NCI-H146 (cell line): ENCODE measurements at regions not wholly inside any gene's neighbourhood (a gene's known extent, or its start where the extent isn't known, plus 50 kb on each side); places are given as distances from the start of the nearest gene placed in this dataset.

Experiments used
- DNase-seq: peaks from one replicate; lab custom pipeline; 2025; lab: John Stamatoyannopoulos, UW

GRCh38 chr1:94644352-94644751 is 102.8 kb upstream of the F3 start:
- no peak for DNase-seq

GRCh38 chr1:94643819-94644218 is 102.3 kb upstream of the F3 start:
- DNase-seq: no peak

DNA sequence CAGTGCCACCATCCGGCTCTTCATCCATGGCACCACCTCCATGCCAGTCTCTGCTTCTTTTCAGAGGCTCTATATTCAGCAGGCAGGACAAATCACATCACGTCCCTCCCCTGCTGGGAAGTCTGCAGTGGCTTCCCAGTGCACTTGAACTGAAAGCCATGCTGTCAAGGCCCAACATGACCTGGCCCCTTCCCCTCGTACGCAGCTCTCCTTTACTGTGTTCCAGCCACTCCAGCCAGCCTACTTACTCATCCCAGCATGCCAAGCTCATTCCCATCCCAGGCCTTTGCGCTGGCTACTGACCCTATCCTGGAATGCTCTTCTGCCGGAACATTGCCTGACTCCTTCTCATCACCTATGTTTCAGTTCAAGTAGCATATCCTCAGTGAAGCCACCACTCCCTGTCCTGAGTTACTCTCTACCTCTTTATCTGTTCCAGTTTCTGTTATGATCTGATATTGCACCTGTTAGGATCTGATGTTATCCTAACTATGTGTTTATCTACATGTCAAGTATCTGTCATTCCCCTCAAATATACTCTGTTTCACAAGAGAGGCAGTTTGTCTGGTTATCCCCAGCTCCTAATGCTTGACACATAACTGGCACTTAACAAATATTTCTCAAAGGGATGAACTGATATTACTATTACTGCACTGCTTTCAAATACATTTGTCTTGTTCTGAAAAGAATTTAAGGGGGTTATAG is 101.2 kb upstream of the F3 start:
- no peak for DNase-seq

GRCh38 chr1:94641990-94642389 is 100.4 kb upstream of the F3 start:
- DNase-seq: no peak

DNA sequence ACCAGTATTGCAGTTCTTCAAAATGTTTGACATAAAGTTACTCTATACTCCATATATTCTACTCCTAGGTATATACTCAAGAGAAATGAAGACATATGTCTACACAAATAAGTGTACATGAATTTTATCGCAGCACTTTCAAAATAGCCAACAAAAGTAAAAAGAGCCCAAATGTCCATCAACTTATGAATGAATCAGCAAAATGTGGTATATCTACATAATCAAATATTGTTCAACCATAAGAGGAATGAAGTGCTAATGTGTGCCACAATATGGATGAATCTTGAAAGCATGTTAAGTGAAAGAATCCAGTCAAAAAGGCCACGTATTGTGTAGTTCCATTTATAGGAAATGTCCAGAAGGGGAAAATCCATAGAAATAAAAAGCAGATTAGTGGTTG is 98.6 kb upstream of the F3 start:
- DNase-seq: no peak

DNA sequence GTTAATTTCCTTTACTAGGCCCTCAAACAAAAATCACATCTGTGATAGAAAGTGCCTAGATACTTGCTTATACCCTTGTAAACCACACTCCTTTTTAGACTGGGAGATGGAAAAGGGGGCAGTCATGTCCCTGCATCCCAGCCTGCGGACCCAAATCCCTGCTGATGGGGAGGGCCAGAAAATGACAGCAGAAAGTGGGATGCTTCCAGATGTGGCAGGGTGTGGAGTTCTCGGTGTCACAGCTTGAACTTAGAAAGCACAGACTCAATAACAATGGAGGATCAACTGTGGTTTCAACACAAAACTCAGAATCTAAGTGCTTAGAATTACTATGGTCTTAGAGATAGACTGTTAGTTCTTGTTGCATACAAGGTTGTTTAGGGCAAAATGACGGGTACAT is 95.6 kb upstream of the F3 start:
- no peak for DNase-seq

- no peak for DNase-seq
Observed at GRCh38 chr1:94636624-94637023, 95.1 kb upstream of the F3 start.

GRCh38 chr1:94636100-94636499 is 94.5 kb upstream of the F3 start:
- DNase-seq: no peak

DNA sequence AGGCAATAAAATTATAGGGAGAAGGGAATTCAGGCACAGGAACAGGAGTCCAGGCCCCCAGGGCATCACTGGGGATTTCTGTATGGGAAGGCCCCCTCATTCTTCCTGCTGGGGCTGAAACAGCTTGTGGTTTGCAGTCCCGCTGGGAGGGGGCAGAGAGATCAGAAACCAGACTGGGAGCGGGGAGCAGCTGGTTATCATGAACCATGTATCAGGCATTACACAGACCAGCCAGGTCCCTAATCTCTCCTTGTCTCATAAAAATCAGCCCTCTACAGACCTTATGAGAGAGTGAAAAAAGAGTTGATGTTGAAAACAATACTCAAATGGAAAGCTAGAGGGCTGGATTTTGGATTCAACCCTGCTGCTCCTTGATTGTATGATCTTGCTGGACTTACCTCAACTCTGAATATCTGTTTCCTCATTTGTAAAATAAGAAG is 93.4 kb upstream of the F3 start:
- DNase-seq: peak; percentile 65

GRCh38 chr1:94633051-94633450 is 91.5 kb upstream of the F3 start:
- no peak for DNase-seq

DNA sequence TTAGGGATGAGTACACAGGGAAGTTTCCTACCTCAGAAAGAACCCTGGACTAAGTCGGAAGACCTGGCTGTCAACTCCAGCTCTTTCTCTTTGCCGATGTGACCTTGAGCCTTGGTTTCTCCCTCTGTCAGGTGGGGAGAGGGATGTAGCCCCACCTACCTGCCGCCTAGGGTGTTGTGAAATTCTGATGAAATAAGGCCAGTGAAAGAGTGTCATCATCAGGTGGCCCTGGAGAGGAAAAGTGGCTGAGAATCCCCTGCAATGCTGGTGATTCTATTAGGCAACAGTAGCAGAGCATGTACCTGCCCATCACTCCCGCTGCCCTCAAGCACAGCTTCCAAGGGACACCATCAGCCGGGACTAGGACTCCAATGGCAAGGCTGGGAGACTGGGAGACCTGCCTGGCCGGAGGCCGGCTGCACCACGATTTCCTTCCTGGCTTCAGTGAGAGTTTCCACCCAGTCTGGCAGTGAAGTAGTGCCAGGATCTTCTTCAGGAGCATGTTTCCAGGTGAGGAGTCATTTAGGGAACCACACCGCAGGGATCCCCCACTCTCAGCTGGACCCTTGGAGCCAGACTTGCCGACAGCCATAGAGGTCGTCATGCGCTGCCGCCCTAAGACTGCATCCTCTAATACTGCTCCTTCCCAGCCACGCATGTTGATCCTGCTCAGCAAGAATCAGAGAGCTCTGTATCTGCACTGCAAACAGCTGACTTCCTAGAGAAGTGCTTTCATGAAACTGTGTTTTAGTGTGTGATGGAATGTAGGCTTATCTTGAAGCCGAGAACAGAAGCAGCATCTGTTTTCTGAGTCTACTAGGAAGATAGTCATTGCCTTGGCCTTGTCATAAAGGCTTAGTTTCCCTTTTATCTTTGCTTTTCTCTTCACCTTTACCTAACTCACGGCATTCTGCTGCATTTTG is 88.0 kb upstream of the F3 start:
- DNase-seq: no peak

- no peak for DNase-seq
Observed at GRCh38 chr1:94628499-94628843, 86.9 kb upstream of the F3 start.

GRCh38 chr1:94627771-94628498 is 86.4 kb upstream of the F3 start:
- no peak for DNase-seq

DNA sequence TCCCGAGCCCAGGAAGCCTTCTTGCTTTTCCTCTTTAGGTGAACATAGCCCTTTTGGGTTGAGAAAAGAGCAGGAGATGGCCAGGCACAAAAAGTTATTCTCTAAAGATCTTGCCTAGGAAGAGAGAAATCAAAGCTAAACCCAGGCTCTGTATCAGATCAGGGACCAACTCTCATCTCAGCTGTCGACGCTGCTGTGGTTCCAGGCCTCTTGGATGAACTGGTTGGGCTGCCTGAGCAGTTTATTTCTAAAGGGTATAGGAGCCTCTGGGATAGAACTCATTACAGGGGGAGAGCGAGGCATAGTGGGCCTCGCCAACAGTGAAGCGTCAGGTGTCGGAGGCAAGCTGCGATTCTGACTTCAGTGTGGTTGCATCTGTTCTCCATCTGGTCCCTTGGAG is 82.6 kb upstream of the F3 start:
- DNase-seq: no peak

DNA sequence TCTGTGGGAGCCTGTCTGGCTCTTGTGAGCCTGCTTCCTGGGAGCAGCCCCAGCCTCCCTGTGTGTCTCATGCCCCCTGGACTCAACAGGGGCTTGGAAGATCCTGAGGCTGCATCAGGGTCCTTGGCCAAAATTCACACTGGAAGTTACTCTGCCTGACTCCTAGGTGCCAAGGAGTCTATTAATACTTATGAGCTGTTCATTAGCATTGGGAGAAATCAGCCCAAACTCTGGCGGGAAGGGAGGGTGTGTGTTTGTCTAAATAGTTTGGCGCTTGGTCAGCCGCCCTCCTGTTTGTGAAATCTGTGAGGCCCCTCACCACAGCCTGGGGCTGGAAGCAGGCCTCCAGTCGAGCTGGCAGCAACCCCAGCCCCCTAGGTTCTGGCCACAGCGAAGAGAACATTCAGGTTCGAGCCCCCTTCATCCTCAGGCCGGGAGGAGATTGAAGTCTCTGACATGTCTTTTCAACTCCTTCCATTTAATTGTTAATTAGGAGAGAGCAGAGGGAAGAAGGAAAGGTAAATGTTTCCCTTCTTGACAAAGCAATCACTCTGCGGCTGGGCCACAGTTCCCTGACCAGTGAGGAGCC is 82.1 kb upstream of the F3 start:
- DNase-seq: no peak

GRCh38 chr1:94622757-94623156 is 81.2 kb upstream of the F3 start:
- no peak for DNase-seq

DNA sequence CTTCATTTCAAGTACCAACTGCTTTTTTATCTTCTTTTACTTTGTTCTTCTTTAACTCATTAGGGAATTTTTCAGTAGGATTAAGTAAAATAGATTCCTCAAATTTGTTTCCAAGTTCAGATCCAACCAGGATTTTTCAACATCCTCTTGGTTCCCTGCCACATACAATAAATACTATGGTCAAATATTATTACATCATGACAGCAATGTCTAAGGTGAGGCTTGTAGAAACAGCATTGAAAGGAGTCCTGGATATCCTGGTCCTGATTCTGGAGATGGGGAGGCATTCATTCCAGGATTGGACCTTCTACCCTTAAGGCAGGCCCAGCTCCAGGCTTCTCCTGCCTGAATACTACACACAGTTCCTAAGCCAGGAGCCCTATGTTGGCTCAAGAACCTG is 80.2 kb upstream of the F3 start:
- DNase-seq: no peak

DNA sequence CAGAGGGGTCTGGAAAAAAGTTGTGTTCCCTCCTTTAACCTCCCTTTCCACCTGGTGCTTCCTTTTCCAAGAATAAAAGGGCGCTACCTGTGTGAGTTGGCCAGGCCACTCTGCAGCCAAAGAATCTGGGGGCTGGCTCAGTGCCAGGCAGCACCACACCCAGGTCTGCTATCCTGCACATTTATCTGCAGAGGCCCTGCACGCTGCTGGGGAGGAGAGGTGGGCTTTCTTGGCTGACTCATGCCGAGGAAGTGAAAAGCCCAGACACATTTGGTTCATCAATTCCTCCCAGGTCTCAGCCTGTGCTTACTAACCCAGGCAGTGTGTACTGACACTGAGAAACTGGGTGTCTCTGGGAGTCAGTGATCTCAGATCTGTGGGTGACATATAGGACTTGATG is 79.8 kb upstream of the F3 start:
- DNase-seq: peak; percentile 9

GRCh38 chr1:94620345-94621031 is 78.9 kb upstream of the F3 start:
- no peak for DNase-seq

DNA sequence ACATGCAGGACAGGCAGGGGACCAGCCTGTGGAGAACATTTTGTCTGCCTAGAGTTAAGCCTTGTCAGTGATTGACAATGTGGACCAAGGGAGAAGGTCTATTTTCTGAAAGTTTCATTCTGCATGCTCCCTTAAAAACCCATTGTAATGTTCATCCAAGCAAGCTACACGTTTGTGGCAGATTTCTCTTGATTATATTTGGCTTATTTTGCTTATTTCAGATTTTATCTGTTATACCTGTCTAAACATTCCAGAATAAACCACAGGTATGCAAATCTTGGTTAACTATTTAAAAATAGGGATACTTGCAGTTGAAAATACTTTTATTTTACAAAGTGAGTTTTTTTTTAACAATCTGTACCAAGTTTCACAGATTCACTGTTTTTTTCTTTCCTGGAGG is 78.2 kb upstream of the F3 start:
- DNase-seq: no peak

DNA sequence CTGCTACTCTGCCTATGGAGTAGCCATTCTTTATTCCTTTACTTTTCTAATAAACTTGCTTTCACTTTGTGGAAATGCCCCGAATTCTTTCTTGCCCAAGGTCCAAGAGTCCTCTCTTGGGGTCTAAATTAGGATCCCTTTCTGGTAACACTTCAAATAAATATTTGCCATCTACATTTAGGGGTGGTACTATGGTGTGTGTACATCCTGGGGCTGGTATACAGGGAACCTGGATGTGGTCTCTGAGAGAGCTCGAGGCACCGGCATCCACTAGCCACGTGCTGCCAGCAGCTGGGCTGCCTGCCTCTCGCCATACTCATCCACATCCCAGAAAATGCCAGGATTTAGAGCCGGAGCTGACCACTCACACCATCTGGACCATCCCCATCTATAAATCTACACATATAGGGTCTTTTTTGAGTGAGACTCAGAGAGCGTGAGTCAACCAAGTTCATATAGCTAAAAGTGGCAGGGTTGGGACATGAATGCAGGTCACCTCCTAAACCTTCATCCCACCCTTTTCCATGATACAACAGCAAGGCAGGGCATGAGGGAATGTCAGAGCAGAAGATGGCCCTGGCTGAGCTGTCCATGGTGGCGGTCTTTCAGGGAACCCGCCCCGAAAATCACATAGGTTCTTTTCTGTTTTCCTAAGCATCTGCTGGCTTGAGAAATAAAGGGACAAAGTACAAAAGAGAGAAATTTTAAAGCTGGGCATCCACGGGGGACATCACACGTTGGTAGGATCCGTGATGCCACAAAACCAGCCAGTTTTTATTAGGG is 76.6 kb upstream of the F3 start:
- no peak for DNase-seq
